ENCODE measurements at regions not wholly inside any gene's neighbourhood (a gene's known extent, or its start where the extent isn't known, plus 50 kb on each side); places are given as distances from the start of the nearest gene placed in this dataset.

DNA sequence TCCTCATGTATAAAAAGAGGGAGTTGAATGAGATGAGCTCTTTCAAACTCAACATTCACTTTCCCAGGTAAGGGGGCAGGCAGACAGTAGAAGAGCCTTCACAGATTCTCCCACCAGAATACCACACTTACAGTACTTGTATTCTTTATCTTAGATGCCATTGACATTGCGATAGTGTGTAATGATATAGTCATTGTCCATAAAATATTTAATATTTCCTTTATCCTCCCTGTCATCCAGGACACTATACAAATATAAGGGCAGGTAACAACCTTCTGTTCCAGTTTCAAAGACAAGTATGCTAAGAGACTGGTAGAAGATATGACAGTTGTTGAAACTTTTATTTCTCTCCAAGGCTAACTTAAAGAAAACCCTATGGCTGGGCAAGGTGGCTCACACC is 56.5 kb upstream of the MTF2 start:
- Histone ChIP-seq H3K27me3 (peaks cover 0 to 19% (median 0%) of the 10 kb centered on the region in 4 donors), H3K9me3 (no peaks in the 10 kb centered on the region), H3K4me1 (no peaks in the 10 kb centered on the region), H3K27ac (no peak overlapping the region), H3K4me3 (no peak overlapping the region), H3K36me3 (no peaks in the 10 kb centered on the region)
- intact Hi-C loops (cut with DNase I) = no loop called here
- DNase-seq = no peak
- TF ChIP-seq, protein P1, sequence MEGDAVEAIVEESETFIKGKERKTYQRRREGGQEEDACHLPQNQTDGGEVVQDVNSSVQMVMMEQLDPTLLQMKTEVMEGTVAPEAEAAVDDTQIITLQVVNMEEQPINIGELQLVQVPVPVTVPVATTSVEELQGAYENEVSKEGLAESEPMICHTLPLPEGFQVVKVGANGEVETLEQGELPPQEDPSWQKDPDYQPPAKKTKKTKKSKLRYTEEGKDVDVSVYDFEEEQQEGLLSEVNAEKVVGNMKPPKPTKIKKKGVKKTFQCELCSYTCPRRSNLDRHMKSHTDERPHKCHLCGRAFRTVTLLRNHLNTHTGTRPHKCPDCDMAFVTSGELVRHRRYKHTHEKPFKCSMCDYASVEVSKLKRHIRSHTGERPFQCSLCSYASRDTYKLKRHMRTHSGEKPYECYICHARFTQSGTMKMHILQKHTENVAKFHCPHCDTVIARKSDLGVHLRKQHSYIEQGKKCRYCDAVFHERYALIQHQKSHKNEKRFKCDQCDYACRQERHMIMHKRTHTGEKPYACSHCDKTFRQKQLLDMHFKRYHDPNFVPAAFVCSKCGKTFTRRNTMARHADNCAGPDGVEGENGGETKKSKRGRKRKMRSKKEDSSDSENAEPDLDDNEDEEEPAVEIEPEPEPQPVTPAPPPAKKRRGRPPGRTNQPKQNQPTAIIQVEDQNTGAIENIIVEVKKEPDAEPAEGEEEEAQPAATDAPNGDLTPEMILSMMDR (IDR thresholded peaks at IDR 0.05) = no peak
- TF ChIP-seq POLR2A (IDR thresholded peaks at IDR 0.05) = no peak
- 87 to 94% methylated on average over 1 of the region's 1 CpG for WGBS, 2 donors

DNA sequence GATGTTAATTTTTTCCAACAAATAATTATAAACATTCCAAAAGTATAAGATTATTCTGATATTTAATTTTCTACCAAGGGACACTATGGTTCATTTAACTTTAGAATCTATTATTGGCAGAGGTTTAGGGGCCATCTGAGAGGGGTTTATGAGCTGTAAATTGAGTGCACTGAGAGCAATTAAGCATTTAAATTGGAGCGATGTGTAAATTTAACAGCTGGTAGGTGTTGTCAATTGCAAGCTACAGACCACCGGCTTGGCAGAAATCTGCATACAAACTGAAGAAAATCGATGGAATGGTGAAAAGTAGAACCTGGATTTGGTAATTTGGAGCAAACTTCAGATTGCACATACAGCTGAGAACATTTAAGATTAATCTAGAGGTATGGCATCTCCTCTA is 55.8 kb upstream of the MTF2 start:
- intact Hi-C loops (cut with DNase I) = no loop called here
- H3K4me1 ChIP-seq = no peaks in the 10 kb centered on the region
- H3K27me3 ChIP-seq = peaks cover 0 to 19% (median 0%) of the 10 kb centered on the region in 4 donors
- no peaks in the 10 kb centered on the region for H3K36me3 ChIP-seq
- 23 to 48% methylated on average over 3 of the region's 3 CpGs for WGBS, 2 donors
- TF ChIP-seq, protein P1 (IDR thresholded peaks at IDR 0.05) = no peak
- TF ChIP-seq POLR2A (IDR thresholded peaks at IDR 0.05) = no peak
- H3K9me3 ChIP-seq = no peaks in the 10 kb centered on the region
- no peak overlapping the region for H3K4me3 ChIP-seq
- no peak for DNase-seq
- H3K27ac ChIP-seq = no peak overlapping the region

DNA sequence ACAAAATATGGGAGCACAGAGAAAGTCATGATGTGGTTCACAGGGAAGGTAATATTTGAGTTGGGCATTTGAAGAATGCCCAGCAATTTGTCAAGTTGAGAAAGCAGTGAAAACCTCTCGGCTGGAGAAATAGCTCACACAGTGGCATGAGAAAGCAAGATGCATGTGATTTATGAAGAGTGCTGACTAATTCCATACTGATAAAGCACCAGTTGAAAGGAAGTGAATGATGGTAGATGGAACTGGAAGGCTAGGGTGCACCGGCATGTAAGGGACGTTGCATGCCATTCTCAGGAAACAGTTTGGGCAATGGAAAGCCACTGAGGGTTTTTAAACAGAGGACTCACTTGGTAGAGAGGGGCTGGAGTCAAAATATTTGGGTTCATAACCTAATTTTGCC is 53.5 kb upstream of the MTF2 start:
- intact Hi-C loops (cut with DNase I) = no loop called here
- H3K4me1 ChIP-seq = no peaks in the 10 kb centered on the region
- whole genome bisulfite sequencing, 2 donors = 48 to 57% methylated on average over 3 of the region's 3 CpGs
- H3K4me3 ChIP-seq = no peak overlapping the region
- no peaks in the 10 kb centered on the region for H3K9me3 ChIP-seq
- no peak for DNase-seq
- H3K27me3 ChIP-seq = peaks cover 0 to 3% (median 0%) of the 10 kb centered on the region in 4 donors
- no peaks in the 10 kb centered on the region for H3K36me3 ChIP-seq
- H3K27ac ChIP-seq = no peak overlapping the region
- TF ChIP-seq POLR2A (IDR thresholded peaks at IDR 0.05) = no peak
- TF ChIP-seq, protein P1 (IDR thresholded peaks at IDR 0.05) = no peak

DNA sequence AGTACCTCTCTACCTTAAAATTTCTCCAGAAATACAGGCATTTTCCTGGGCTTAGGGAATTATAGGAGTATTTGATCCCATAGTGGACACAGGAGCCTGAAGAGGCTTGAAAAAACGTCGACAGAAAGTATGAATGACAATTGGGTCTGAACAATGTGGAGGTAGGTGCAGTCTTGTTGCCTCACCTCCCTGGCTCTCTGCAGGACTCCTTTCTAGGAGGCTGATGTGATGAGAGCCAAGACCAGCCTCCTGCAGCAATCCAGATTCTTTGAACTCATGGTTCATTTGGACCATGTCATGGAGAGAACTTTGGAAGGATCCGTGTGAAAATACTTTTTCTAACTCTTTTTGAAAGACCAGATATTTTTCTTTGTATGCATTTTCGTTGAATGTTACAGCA is 50.5 kb upstream of the MTF2 start:
- Histone ChIP-seq H3K4me3 (no peak overlapping the region), H3K27me3 (peaks cover 0 to 7% (median 0%) of the 10 kb centered on the region in 4 donors), H3K27ac (no peak overlapping the region), H3K36me3 (no peaks in the 10 kb centered on the region), H3K4me1 (no peaks in the 10 kb centered on the region), H3K9me3 (no peaks in the 10 kb centered on the region)
- WGBS, 2 donors = 40 to 45% methylated on average over 4 of the region's 4 CpGs
- TF ChIP-seq, protein P1 (IDR thresholded peaks at IDR 0.05) = no peak
- no peak for TF ChIP-seq POLR2A (IDR thresholded peaks at IDR 0.05)
- intact Hi-C loops (cut with DNase I) = no loop called here
- no peak for DNase-seq

Small RNA genes lying in the stretch of these regions (small RNA-seq; reads per million reads assigned to genes)
- gene RF00019 (0 reads per million in 4 donors), gene RN7SKP123 (0 reads per million in 4 donors)
